MM.1S (cell line): ENCODE measurements at regions not wholly inside any gene's neighbourhood (a gene's known extent, or its start where the extent isn't known, plus 50 kb on each side); places are given as distances from the start of the nearest gene placed in this dataset.

Source experiments
- DNase-seq: peaks from one replicate; pipeline ENCODE4 v3.0.0-alpha.2; 2015
- H2AFZ ChIP-seq: fragments of 300-600 bp; sonication (generic); 2 replicates; pipeline ENCODE4 v1.6.0; 2016; ENCODE audit warnings: antibody characterized with exemption, low read length
- H3F3A ChIP-seq: fragments of 300-600 bp; sonication (generic); 2 replicates; pipeline ENCODE4 v1.6.1; 2016; ENCODE audit warnings: mild to moderate bottlenecking, antibody characterized with exemption, low read length, moderate library complexity, mixed read lengths; ENCODE audit not compliant: insufficient read depth
- H3K27ac ChIP-seq: fragments of 300-600 bp; sonication (generic); 2 replicates; pipeline ENCODE4 v1.5.1; 2016; ENCODE audit warnings: mild to moderate bottlenecking, low read length
- H3K27me3 ChIP-seq: fragments of 300-600 bp; sonication (generic); replicated peaks from 2 replicates; pipeline ENCODE4 v1.6.0; 2016; ENCODE audit warnings: low read length; ENCODE audit not compliant: insufficient read depth
- H3K36me3 ChIP-seq: fragments of 300-600 bp; sonication (generic); replicated peaks from 2 replicates; pipeline ENCODE4 v1.6.1; 2016; ENCODE audit warnings: mild to moderate bottlenecking, low read length, mixed read lengths; ENCODE audit not compliant: insufficient read depth
- H3K4me1 ChIP-seq: fragments of 300-600 bp; sonication (generic); 2 replicates; pipeline ENCODE4 v1.6.1; 2016; ENCODE audit warnings: low read length, mixed read lengths
- H3K4me2 ChIP-seq: fragments of 300-600 bp; sonication (generic); 2 replicates; pipeline ENCODE4 v1.6.0; 2016; ENCODE audit warnings: low read depth, low read length
- H3K4me3 ChIP-seq: fragments of 300-600 bp; sonication (generic); 2 replicates; pipeline ENCODE4 v1.5.1; 2016; ENCODE audit warnings: low read length, mixed read lengths
- H3K79me2 ChIP-seq: fragments of 300-600 bp; sonication (generic); 2 replicates; pipeline ENCODE4 v1.6.1; 2016; ENCODE audit warnings: mixed run types, low read length, mixed read lengths
- H3K9ac ChIP-seq: fragments of 300-600 bp; sonication (generic); 2 replicates; pipeline ENCODE4 v1.6.1; 2016; ENCODE audit warnings: low read length, mixed read lengths
- H3K9me2 ChIP-seq: fragments of 300-600 bp; sonication (generic); replicated peaks from 2 replicates; pipeline ENCODE4 v1.6.1; 2016; ENCODE audit warnings: mild to moderate bottlenecking, low read length, mixed read lengths; ENCODE audit not compliant: insufficient read depth
- H3K9me3 ChIP-seq: fragments of 300-600 bp; sonication (generic); replicated peaks from 2 replicates; pipeline ENCODE4 v1.6.1; 2016; ENCODE audit warnings: mild to moderate bottlenecking, low read length, mixed read lengths; ENCODE audit not compliant: insufficient read depth
- H4K20me1 ChIP-seq: fragments of 300-600 bp; sonication (generic); 2 replicates; pipeline ENCODE4 v1.6.1; 2016; ENCODE audit warnings: mild to moderate bottlenecking, low read length, moderate library complexity, mixed read lengths; ENCODE audit not compliant: insufficient read depth
- EZH2 ChIP-seq: fragments of 300-600 bp; sonication (generic); optimal IDR thresholded peaks from 2 replicates; pipeline ENCODE3; 2017; ENCODE audit warnings: low read depth, mild to moderate bottlenecking, antibody characterized with exemption, low read length, mixed read lengths
- EZH2phosphoT487 ChIP-seq: fragments of 300-600 bp; sonication (generic); IDR thresholded peaks from 2 replicates; pipeline ENCODE4 v1.6.1; 2018; ENCODE audit warnings: antibody characterized with exemption, low read length
- TF ChIP-seq, protein P1 (sequence below): fragments of 300-600 bp; sonication (generic); IDR thresholded peaks from 2 replicates; pipeline ENCODE4 v1.5.1; 2016; ENCODE audit warnings: antibody characterized with exemption, low read length, mixed read lengths

- no peak overlapping the region for H3K9ac ChIP-seq
- no peaks in the 10 kb centered on the region for H3K36me3 ChIP-seq
- peaks cover 14% of the 10 kb centered on the region for H3K4me1 ChIP-seq
- no peaks in the 10 kb centered on the region for H3K9me2 ChIP-seq
- no peaks in the 10 kb centered on the region for H3K79me2 ChIP-seq
- H2AFZ ChIP-seq, result no peak overlapping the region
- no peak overlapping the region for H3K4me2 ChIP-seq
- H3F3A ChIP-seq, result no peaks in the 10 kb centered on the region
- H3K9me3 ChIP-seq, result no peaks in the 10 kb centered on the region
- H3K27ac ChIP-seq, result no peak overlapping the region
- H3K27me3 ChIP-seq, result no peaks in the 10 kb centered on the region
- TF ChIP-seq EZH2phosphoT487 (no peak), EZH2 (no peak)
- TF ChIP-seq, protein P1, sequence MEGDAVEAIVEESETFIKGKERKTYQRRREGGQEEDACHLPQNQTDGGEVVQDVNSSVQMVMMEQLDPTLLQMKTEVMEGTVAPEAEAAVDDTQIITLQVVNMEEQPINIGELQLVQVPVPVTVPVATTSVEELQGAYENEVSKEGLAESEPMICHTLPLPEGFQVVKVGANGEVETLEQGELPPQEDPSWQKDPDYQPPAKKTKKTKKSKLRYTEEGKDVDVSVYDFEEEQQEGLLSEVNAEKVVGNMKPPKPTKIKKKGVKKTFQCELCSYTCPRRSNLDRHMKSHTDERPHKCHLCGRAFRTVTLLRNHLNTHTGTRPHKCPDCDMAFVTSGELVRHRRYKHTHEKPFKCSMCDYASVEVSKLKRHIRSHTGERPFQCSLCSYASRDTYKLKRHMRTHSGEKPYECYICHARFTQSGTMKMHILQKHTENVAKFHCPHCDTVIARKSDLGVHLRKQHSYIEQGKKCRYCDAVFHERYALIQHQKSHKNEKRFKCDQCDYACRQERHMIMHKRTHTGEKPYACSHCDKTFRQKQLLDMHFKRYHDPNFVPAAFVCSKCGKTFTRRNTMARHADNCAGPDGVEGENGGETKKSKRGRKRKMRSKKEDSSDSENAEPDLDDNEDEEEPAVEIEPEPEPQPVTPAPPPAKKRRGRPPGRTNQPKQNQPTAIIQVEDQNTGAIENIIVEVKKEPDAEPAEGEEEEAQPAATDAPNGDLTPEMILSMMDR, result no peak
- H4K20me1 ChIP-seq, result no peaks in the 10 kb centered on the region
- DNase-seq, result no peak
- H3K4me3 ChIP-seq, result no peak overlapping the region
Measured at GRCh38 chr12:30818562-30818961, 63.8 kb upstream of the CAPRIN2 start.

DNA sequence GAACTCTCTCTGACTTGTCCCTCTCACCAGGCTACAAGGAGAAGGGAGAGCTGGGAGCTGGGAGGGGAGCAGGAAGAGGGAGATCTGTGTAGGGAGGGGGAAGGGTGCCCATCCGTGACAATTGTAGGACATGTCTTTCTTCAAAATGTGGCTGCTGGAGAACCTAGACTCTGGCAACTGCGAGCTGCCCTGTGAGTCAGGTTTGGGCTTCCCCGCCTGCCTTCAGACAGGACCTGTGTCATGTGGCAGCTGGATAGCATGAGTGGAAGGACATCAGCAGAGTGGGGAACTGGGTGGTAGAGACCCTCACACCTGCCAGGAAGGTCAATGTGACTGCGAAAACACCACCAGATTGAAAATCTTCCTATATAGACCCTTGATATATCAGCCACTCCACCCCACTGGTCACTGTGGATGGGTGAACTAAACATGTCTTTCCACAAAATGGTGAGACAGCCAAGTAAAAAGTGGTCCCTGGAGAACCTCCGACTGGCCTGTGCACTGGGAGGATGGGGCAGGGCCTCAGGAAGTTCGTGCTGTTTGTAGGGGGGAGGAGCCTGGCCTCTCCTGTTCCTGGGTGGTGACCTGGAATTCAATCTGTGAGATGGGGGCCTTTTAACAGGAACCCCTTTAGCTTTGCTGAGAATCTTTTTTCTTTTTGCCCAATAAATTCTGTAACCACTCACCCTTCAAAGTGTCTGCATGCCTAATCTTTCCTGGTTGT lies 62.2 kb upstream of the CAPRIN2 start:
- Histone ChIP-seq H4K20me1 (no peaks in the 10 kb centered on the region), H3K4me3 (no peak overlapping the region), H3K36me3 (no peaks in the 10 kb centered on the region), H3K79me2 (no peaks in the 10 kb centered on the region), H2AFZ (no peak overlapping the region), H3F3A (no peaks in the 10 kb centered on the region), H3K4me1 (peaks cover 14% of the 10 kb centered on the region), H3K27ac (no peak overlapping the region), H3K9me2 (no peaks in the 10 kb centered on the region), H3K4me2 (no peak overlapping the region), H3K27me3 (no peaks in the 10 kb centered on the region), H3K9ac (no peak overlapping the region), H3K9me3 (no peaks in the 10 kb centered on the region)
- DNase-seq, result no peak
- TF ChIP-seq EZH2 (no peak), EZH2phosphoT487 (no peak)
- TF ChIP-seq, protein P1, result no peak

- no peaks in the 10 kb centered on the region for H4K20me1 ChIP-seq
- no peak overlapping the region for H3K4me3 ChIP-seq
Measured at GRCh38 chr12:30814295-30814655, 59.5 kb upstream of the CAPRIN2 start.

More at GRCh38 chr12:30814295-30814655, 59.5 kb upstream of the CAPRIN2 start:
- H3K27ac ChIP-seq, result no peak overlapping the region
- TF ChIP-seq, protein P1, result no peak
- no peaks in the 10 kb centered on the region for H3K4me1 ChIP-seq
- H2AFZ ChIP-seq, result no peak overlapping the region
- H3K79me2 ChIP-seq, result no peaks in the 10 kb centered on the region
- no peak overlapping the region for H3K4me2 ChIP-seq
- H3K36me3 ChIP-seq, result no peaks in the 10 kb centered on the region
- no peaks in the 10 kb centered on the region for H3K9me3 ChIP-seq
- DNase-seq, result no peak
- no peaks in the 10 kb centered on the region for H3F3A ChIP-seq
- H3K27me3 ChIP-seq, result no peaks in the 10 kb centered on the region
- H3K9me2 ChIP-seq, result no peaks in the 10 kb centered on the region
- no peak overlapping the region for H3K9ac ChIP-seq
